PC-3 (cell line): ENCODE measurements at regions not wholly inside any gene's neighbourhood (a gene's known extent, or its start where the extent isn't known, plus 50 kb on each side); places are given as distances from the start of the nearest gene placed in this dataset.

Source experiments
- ATAC-seq: fragments of 200-7000 bp; cut with Tn5 transposase; 2 replicates; pipeline ENCODE4 v1.9.1; 2020; ENCODE audit warnings: mild to moderate bottlenecking, moderate library complexity
- BruUV-seq: library from RNA; stranded (reverse); fragments of 400-500 nt; replicated peaks from 2 replicates; lab custom pipeline; 2021; lab: Mats Ljungman, UMichigan
- CTCF ChIA-PET: fragments of 300-600 bp; sonication (Branson Sonifier 250); formaldehyde crosslinking; loops from one replicate; lab custom pipeline; 2022; ENCODE audit warnings: antibody characterized with exemption; lab: Charles Lee
- POLR2A ChIA-PET: fragments of 300-600 bp; sonication (Branson Sonifier 250); formaldehyde crosslinking; loops from one replicate; lab custom pipeline; 2022; ENCODE audit warnings: antibody characterized with exemption; ENCODE audit not compliant: unreplicated experiment; lab: Charles Lee
- DNase-seq: peaks from one replicate; pipeline ENCODE4 v3.0.0-alpha.2; 2015
- H2AFZ ChIP-seq: fragments of 300-600 bp; sonication (generic); 2 replicates; pipeline ENCODE4 v1.6.0; 2016; ENCODE audit warnings: antibody characterized with exemption, low read length
- H3F3A ChIP-seq: fragments of 300-600 bp; sonication (generic); one replicate; pipeline ENCODE4 v1.6.0; 2017; ENCODE audit warnings: antibody characterized with exemption, low read length, control low read depth, mild to moderate bottlenecking; ENCODE audit not compliant: unreplicated experiment
- H3K27ac ChIP-seq: fragments of 300-600 bp; sonication (generic); 2 replicates; pipeline ENCODE4 v1.5.1; 2016; ENCODE audit warnings: mild to moderate bottlenecking, low read length
- H3K27me3 ChIP-seq: fragments of 300-600 bp; sonication (generic); 2 replicates; pipeline ENCODE4 v1.6.1; 2016; ENCODE audit warnings: low read length, mixed read lengths
- H3K36me3 ChIP-seq: fragments of 300-600 bp; sonication (generic); 2 replicates; pipeline ENCODE4 v1.6.1; 2016; ENCODE audit warnings: low read depth, mixed run types, low read length, mixed read lengths
- H3K4me1 ChIP-seq: fragments of 300-600 bp; sonication (generic); 2 replicates; pipeline ENCODE4 v1.5.1; 2016; ENCODE audit warnings: low read length; ENCODE audit not compliant: insufficient read depth
- H3K4me2 ChIP-seq: fragments of 300-600 bp; sonication (generic); 2 replicates; pipeline ENCODE4 v1.6.0; 2016; ENCODE audit warnings: low read length
- H3K4me3 ChIP-seq: fragments of 300-600 bp; sonication (generic); 2 replicates; pipeline ENCODE4 v1.5.1; 2016; ENCODE audit warnings: mild to moderate bottlenecking, low read length, mixed read lengths
- H3K79me2 ChIP-seq: fragments of 300-600 bp; sonication (generic); 2 replicates; pipeline ENCODE4 v1.6.1; 2017; ENCODE audit warnings: low read length, mixed read lengths
- H3K9ac ChIP-seq: fragments of 300-600 bp; sonication (generic); 2 replicates; pipeline ENCODE4 v1.6.0; 2016; ENCODE audit warnings: mild to moderate bottlenecking, low read length
- H3K9me2 ChIP-seq: fragments of 300-600 bp; sonication (generic); replicated peaks from 2 replicates; pipeline ENCODE4 v1.6.1; 2016; ENCODE audit warnings: mixed run types, low read length, mixed read lengths
- H3K9me3 ChIP-seq: fragments of 300-600 bp; sonication (generic); 2 replicates; pipeline ENCODE4 v1.6.1; 2016; ENCODE audit warnings: low read length, mixed read lengths
- H4K20me1 ChIP-seq: fragments of 300-600 bp; sonication (generic); 2 replicates; pipeline ENCODE4 v1.6.1; 2016; ENCODE audit warnings: low read length, mixed read lengths
- EZH2 ChIP-seq: fragments of 300-600 bp; sonication (generic); IDR thresholded peaks from one replicate; pipeline ENCODE4 v1.6.1; 2017; ENCODE audit warnings: antibody characterized with exemption, mild to moderate bottlenecking, low read length; ENCODE audit not compliant: unreplicated experiment
- EZH2phosphoT487 ChIP-seq: fragments of 300-600 bp; sonication (generic); IDR thresholded peaks from 2 replicates; pipeline ENCODE4 v1.6.1; 2018; ENCODE audit warnings: mild to moderate bottlenecking, antibody characterized with exemption, low read length, borderline replicate concordance
- intact Hi-C: fragments of 100-400 bp; cut with micrococcal nuclease; formaldehyde crosslinking; loops from 2 replicates; pipeline ENCODE4 v1.9.0; 2023
- TF ChIP-seq, protein P1 (sequence below): fragments of 300-600 bp; sonication (generic); conservative IDR thresholded peaks from 2 replicates; pipeline ENCODE4 v1.5.1; 2017; ENCODE audit warnings: antibody characterized with exemption, low read depth, mild to moderate bottlenecking, low read length

DNA sequence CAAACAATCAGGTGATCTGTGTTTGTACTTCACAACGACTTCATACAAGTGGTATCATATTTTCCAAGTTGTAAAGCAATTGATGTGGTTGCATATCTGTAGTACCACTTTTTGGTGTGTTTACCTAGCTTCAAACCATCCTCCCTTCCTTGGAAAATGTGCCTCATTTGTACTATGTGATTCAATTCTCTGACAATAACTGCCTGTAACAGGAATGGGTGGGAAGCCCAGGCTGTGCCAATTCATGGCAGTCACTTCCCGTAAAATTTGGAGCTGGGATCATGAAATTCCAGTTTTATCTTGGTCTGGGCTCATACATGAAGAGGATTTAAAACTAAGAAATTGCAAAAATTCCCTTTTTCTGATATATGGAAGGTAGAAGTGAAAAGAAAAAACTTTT is 250.1 kb downstream of the DIO2 start:
- Histone ChIP-seq H3K9me2 (no peaks in the 10 kb centered on the region), H3K27me3 (no peaks in the 10 kb centered on the region), H3K36me3 (no peaks in the 10 kb centered on the region), H3K4me1 (no peaks in the 10 kb centered on the region), H3K4me3 (no peak overlapping the region), H3K9me3 (no peaks in the 10 kb centered on the region), H4K20me1 (no peaks in the 10 kb centered on the region), H3K4me2 (no peak overlapping the region), H3K9ac (no peak overlapping the region), H3K27ac (peak overlapping the region; percentile 17; the same call in 1 of the 2 replicates), H2AFZ (no peak overlapping the region), H3F3A (no peaks in the 10 kb centered on the region), H3K79me2 (no peaks in the 10 kb centered on the region)
- ChIA-PET CTCF (no interaction called here), POLR2A (no interaction called here)
- TF ChIP-seq, protein P1, sequence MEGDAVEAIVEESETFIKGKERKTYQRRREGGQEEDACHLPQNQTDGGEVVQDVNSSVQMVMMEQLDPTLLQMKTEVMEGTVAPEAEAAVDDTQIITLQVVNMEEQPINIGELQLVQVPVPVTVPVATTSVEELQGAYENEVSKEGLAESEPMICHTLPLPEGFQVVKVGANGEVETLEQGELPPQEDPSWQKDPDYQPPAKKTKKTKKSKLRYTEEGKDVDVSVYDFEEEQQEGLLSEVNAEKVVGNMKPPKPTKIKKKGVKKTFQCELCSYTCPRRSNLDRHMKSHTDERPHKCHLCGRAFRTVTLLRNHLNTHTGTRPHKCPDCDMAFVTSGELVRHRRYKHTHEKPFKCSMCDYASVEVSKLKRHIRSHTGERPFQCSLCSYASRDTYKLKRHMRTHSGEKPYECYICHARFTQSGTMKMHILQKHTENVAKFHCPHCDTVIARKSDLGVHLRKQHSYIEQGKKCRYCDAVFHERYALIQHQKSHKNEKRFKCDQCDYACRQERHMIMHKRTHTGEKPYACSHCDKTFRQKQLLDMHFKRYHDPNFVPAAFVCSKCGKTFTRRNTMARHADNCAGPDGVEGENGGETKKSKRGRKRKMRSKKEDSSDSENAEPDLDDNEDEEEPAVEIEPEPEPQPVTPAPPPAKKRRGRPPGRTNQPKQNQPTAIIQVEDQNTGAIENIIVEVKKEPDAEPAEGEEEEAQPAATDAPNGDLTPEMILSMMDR, result no peak
- no peak for TF ChIP-seq EZH2phosphoT487
- intact Hi-C loops, result no loop called here
- no TSS peak for BruUV-seq
- peak; percentile 30 for DNase-seq
- no peak for ATAC-seq

DNA sequence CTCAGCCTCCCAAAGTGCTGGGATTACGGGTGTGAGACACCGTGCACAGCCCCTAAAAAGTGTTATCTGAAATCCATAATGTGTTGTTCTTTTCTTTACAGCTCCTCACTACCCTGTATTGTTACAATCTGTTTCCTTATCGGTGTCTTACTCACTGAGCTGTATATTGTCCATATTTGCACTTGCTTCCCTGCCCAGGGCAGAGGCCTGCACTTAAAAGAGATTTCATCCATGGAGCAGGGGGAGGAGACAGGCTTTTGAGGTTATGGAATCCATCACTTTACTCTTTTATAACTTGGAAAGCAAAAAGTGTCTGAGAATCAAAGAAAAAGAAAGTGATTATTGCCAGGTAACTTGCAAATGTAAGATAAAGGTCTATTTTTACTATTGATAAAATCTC is 251.0 kb downstream of the DIO2 start:
- Histone ChIP-seq H3K9me2 (no peaks in the 10 kb centered on the region), H3K4me1 (no peaks in the 10 kb centered on the region), H3K9me3 (0 out of 2 replicates have a peak, but pooled peaks cover 3% of the 10 kb centered on the region), H3K79me2 (no peaks in the 10 kb centered on the region), H3K9ac (no peak overlapping the region), H3K27ac (no peak overlapping the region), H2AFZ (no peak overlapping the region), H3K27me3 (no peaks in the 10 kb centered on the region), H4K20me1 (no peaks in the 10 kb centered on the region), H3K4me2 (no peak overlapping the region), H3K4me3 (no peak overlapping the region), H3F3A (no peaks in the 10 kb centered on the region), H3K36me3 (no peaks in the 10 kb centered on the region)
- POLR2A ChIA-PET, result no interaction called here
- ATAC-seq (no peak), DNase-seq (no peak)
- BruUV-seq, result no TSS peak
- CTCF ChIA-PET, result no interaction called here
- TF ChIP-seq EZH2phosphoT487 (no peak), EZH2 (no peak)
- TF ChIP-seq, protein P1, result no peak
- intact Hi-C loops, result no loop called here

DNA sequence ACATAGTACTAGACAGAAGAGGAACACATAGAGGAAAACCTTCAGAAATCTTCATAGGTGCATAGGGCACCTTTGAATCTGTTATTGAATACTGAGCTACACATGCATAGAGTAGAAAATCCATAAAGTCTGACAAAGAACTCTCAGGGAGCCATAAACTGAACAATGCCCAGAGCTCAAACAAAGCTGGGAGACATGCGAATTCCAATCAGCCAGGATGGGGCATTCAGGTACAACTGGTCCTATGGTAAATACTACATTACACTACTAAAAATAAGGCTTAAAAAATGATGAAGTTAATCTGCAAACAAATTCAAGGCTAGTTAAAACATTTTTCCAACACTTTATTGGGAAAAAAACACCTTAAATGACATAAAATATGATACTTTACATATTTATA is 259.7 kb downstream of the DIO2 start:
- no TSS peak for BruUV-seq
- TF ChIP-seq EZH2, result no peak
- intact Hi-C loops, result no loop called here

More for the DNA sequence above, 259.7 kb downstream of the DIO2 start:
- Histone ChIP-seq H3K36me3 (no peaks in the 10 kb centered on the region), H2AFZ (no peak overlapping the region), H3K9me2 (no peaks in the 10 kb centered on the region), H3K9me3 (0 out of 2 replicates have a peak, but pooled peaks cover 3% of the 10 kb centered on the region), H3F3A (no peaks in the 10 kb centered on the region), H3K9ac (no peak overlapping the region), H3K4me3 (no peak overlapping the region), H3K4me1 (no peaks in the 10 kb centered on the region), H3K79me2 (no peaks in the 10 kb centered on the region), H3K27ac (no peak overlapping the region), H3K4me2 (no peak overlapping the region), H3K27me3 (no peaks in the 10 kb centered on the region), H4K20me1 (no peaks in the 10 kb centered on the region)
- ChIA-PET POLR2A (no interaction called here), CTCF (no interaction called here)
- no peak for ATAC-seq
- DNase-seq, result no peak
